WTC11 (cell line): ENCODE measurements at regions not wholly inside any gene's neighbourhood (a gene's known extent, or its start where the extent isn't known, plus 50 kb on each side); places are given as distances from the start of the nearest gene placed in this dataset.

Source experiments
- ATAC-seq: fragments of 200-7000 bp; cut with Tn5 transposase; 2 replicates; pipeline ENCODE4 v1.10.0; 2021; ENCODE audit warnings: mild to moderate bottlenecking, moderate library complexity
- CTCF ChIA-PET: fragments of 300-600 bp; sonication (Branson Sonifier 250); formaldehyde crosslinking; loops from one replicate; lab custom pipeline; 2021; ENCODE audit warnings: antibody characterized with exemption; lab: Charles Lee
- POLR2A ChIA-PET: fragments of 350-600 bp; sonication (Branson Sonifier 250); formaldehyde crosslinking; loops from one replicate; lab custom pipeline; 2021; ENCODE audit warnings: antibody characterized with exemption; lab: Charles Lee
- DNase-seq: peaks from one replicate; pipeline ENCODE4 v3.0.0; 2021; ENCODE audit warnings: low spot score
- H3K27ac Mint-ChIP-seq: 2 replicates; pipeline ENCODE4 v1.8.0; 2021; ENCODE audit warnings: mixed read lengths
- H3K27me3 Mint-ChIP-seq: 2 replicates; pipeline ENCODE4 v1.8.0; 2021; ENCODE audit warnings: low read depth, mild to moderate bottlenecking, moderate library complexity, mixed read lengths
- H3K36me3 Mint-ChIP-seq: 2 replicates; pipeline ENCODE4 v1.8.0; 2021; ENCODE audit warnings: mixed read lengths
- H3K4me1 Mint-ChIP-seq: 2 replicates; pipeline ENCODE4 v1.8.0; 2022; ENCODE audit warnings: mixed read lengths
- H3K4me3 Mint-ChIP-seq: 2 replicates; pipeline ENCODE4 v1.8.0; 2021; ENCODE audit warnings: mild to moderate bottlenecking, moderate library complexity, mixed read lengths
- H3K9me3 Mint-ChIP-seq: 2 replicates; pipeline ENCODE4 v1.8.0; 2021; ENCODE audit warnings: mixed read lengths
- AFF4 ChIP-seq: sonication (generic); formaldehyde crosslinking; IDR thresholded peaks from 2 replicates; pipeline ENCODE4 v1.8.1; 2023; ENCODE audit warnings: mild to moderate bottlenecking, missing genetic modification reagents, borderline replicate concordance
- CDX4 ChIP-seq: fragments of 250-450 bp; sonication (Bioruptor Pico); IDR thresholded peaks from 2 replicates; pipeline ENCODE4 v1.9.0; 2021; ENCODE audit warnings: moderate library complexity, mild to moderate bottlenecking, inconsistent platforms, borderline replicate concordance
- CREM ChIP-seq: sonication (generic); formaldehyde crosslinking; IDR thresholded peaks from 2 replicates; pipeline ENCODE4 v1.8.1; 2022; ENCODE audit warnings: mild to moderate bottlenecking, missing genetic modification reagents, moderate library complexity
- EMX1 ChIP-seq: fragments of 250-450 bp; sonication (Bioruptor Pico); IDR thresholded peaks from 2 replicates; pipeline ENCODE4 v1.8.0; 2021; ENCODE audit warnings: mild to moderate bottlenecking
- ETV6 ChIP-seq: sonication (generic); formaldehyde crosslinking; IDR thresholded peaks from 2 replicates; pipeline ENCODE4 v1.8.1; 2022; ENCODE audit warnings: mild to moderate bottlenecking, missing genetic modification reagents
- FOXP1 ChIP-seq: sonication (generic); formaldehyde crosslinking; IDR thresholded peaks from 2 replicates; pipeline ENCODE4 v1.8.0; 2022; ENCODE audit warnings: missing genetic modification reagents, mild to moderate bottlenecking, moderate library complexity, borderline replicate concordance
- FOXP4 ChIP-seq: sonication (generic); formaldehyde crosslinking; IDR thresholded peaks from 2 replicates; pipeline ENCODE4 v1.8.0; 2022; ENCODE audit warnings: mild to moderate bottlenecking, missing genetic modification reagents
- GABPB1 ChIP-seq: sonication (generic); formaldehyde crosslinking; IDR thresholded peaks from 2 replicates; pipeline ENCODE4 v1.8.1; 2023; ENCODE audit warnings: mild to moderate bottlenecking, missing genetic modification reagents
- KAT7 ChIP-seq: sonication (generic); formaldehyde crosslinking; IDR thresholded peaks from 2 replicates; pipeline ENCODE4 v1.8.1; 2023; ENCODE audit warnings: missing genetic modification reagents, mild to moderate bottlenecking, borderline replicate concordance
- MAX ChIP-seq: sonication (generic); formaldehyde crosslinking; IDR thresholded peaks from 2 replicates; pipeline ENCODE4 v1.8.0; 2022; ENCODE audit warnings: mild to moderate bottlenecking, missing genetic modification reagents
- MLX ChIP-seq: sonication (generic); formaldehyde crosslinking; IDR thresholded peaks from 2 replicates; pipeline ENCODE4 v1.8.1; 2023; ENCODE audit warnings: mild to moderate bottlenecking, missing genetic modification reagents, moderate library complexity
- MYBL2 ChIP-seq: sonication (generic); formaldehyde crosslinking; IDR thresholded peaks from 2 replicates; pipeline ENCODE4 v1.8.1; 2023; ENCODE audit warnings: mild to moderate bottlenecking, moderate library complexity, missing genetic modification reagents
- NR2C2 ChIP-seq: sonication (generic); formaldehyde crosslinking; IDR thresholded peaks from 2 replicates; pipeline ENCODE4 v1.8.0; 2022; ENCODE audit warnings: mild to moderate bottlenecking, missing genetic modification reagents
- OVOL2 ChIP-seq: fragments of 250-450 bp; sonication (Bioruptor Pico); IDR thresholded peaks from 2 replicates; pipeline ENCODE4 v1.9.0; 2021; ENCODE audit warnings: mild to moderate bottlenecking, borderline replicate concordance
- PRRX2 ChIP-seq: fragments of 250-450 bp; sonication (Bioruptor Pico); IDR thresholded peaks from 2 replicates; pipeline ENCODE4 v1.8.0; 2021; ENCODE audit warnings: mild to moderate bottlenecking
- RELA ChIP-seq: sonication (generic); formaldehyde crosslinking; IDR thresholded peaks from 2 replicates; pipeline ENCODE4 v1.8.1; 2022; ENCODE audit warnings: missing genetic modification reagents, mild to moderate bottlenecking, borderline replicate concordance
- STAT6 ChIP-seq: sonication (generic); formaldehyde crosslinking; conservative IDR thresholded peaks from 2 replicates; pipeline ENCODE4 v1.8.1; 2023; ENCODE audit warnings: mild to moderate bottlenecking, low read depth, missing genetic modification reagents, moderate library complexity
- TCF7 ChIP-seq: sonication (generic); formaldehyde crosslinking; IDR thresholded peaks from 2 replicates; pipeline ENCODE4 v1.8.0; 2022; ENCODE audit warnings: mild to moderate bottlenecking, low read depth, missing genetic modification reagents, moderate library complexity
- ZBTB21 ChIP-seq: sonication (generic); formaldehyde crosslinking; IDR thresholded peaks from 2 replicates; pipeline ENCODE4 v1.8.1; 2023; ENCODE audit warnings: mild to moderate bottlenecking, missing genetic modification reagents, borderline replicate concordance
- ZNF121 ChIP-seq: sonication (generic); formaldehyde crosslinking; IDR thresholded peaks from 2 replicates; pipeline ENCODE4 v1.8.0; 2023; ENCODE audit warnings: missing genetic modification reagents
- ZNF317 ChIP-seq: sonication (generic); formaldehyde crosslinking; IDR thresholded peaks from 2 replicates; pipeline ENCODE4 v1.8.1; 2023; ENCODE audit warnings: low read depth, mild to moderate bottlenecking, moderate library complexity, missing genetic modification reagents, borderline replicate concordance
- ZNF425 ChIP-seq: fragments of 250-450 bp; sonication (Bioruptor Pico); conservative IDR thresholded peaks from 2 replicates; pipeline ENCODE4 v1.9.0; 2021; ENCODE audit warnings: mild to moderate bottlenecking
- ZSCAN18 ChIP-seq: fragments of 250-450 bp; sonication (Bioruptor Pico); IDR thresholded peaks from 2 replicates; pipeline ENCODE4 v2.1.2; 2022; ENCODE audit warnings: mild to moderate bottlenecking, moderate library complexity

- Mint-ChIP-seq H3K27ac (no peak overlapping the region), H3K36me3 (no peaks in the 10 kb centered on the region), H3K4me1 (no peaks in the 10 kb centered on the region), H3K9me3 (no peaks in the 10 kb centered on the region), H3K4me3 (no peak overlapping the region), H3K27me3 (no peaks in the 10 kb centered on the region; the same call in 1 of the 2 replicates)
- no peak for TF ChIP-seq MYBL2 (CRISPR knock-in tag)
- no peak for TF ChIP-seq CDX4 (CRISPR knock-in tag)
- TF ChIP-seq EMX1 (CRISPR knock-in tag), result no peak
- no peak for TF ChIP-seq RELA
- no peak for TF ChIP-seq ZNF425
- TF ChIP-seq ZNF121 (CRISPR knock-in tag), result no peak
- no peak for TF ChIP-seq TCF7
- POLR2A ChIA-PET, result no interaction called here
- no peak for DNase-seq
- no peak for ATAC-seq
- CTCF ChIA-PET, result no interaction called here
Observed at GRCh38 chr6:159446340-159446739, 246.7 kb downstream of the SOD2 start.

- H3K9me3 Mint-ChIP-seq, result no peaks in the 10 kb centered on the region
- DNase-seq, result no peak
- ChIA-PET POLR2A (no interaction called here), CTCF (no interaction called here)
- H3K27ac Mint-ChIP-seq, result no peak overlapping the region
- no peaks in the 10 kb centered on the region for H3K4me1 Mint-ChIP-seq
- ATAC-seq, result no peak
- no peak overlapping the region for H3K4me3 Mint-ChIP-seq
- no peaks in the 10 kb centered on the region for H3K36me3 Mint-ChIP-seq
- no peaks in the 10 kb centered on the region; the same call in 1 of the 2 replicates for H3K27me3 Mint-ChIP-seq
- TF ChIP-seq FOXP1 (CRISPR knock-in tag) (no peak), FOXP4 (no peak), AFF4 (CRISPR knock-in tag) (no peak), PRRX2 (CRISPR knock-in tag) (no peak), ZBTB21 (CRISPR knock-in tag) (no peak), CREM (CRISPR knock-in tag) (no peak), STAT6 (CRISPR knock-in tag) (no peak), ZSCAN18 (CRISPR knock-in tag) (no peak), MLX (CRISPR knock-in tag) (no peak), ZNF317 (CRISPR knock-in tag) (no peak), ETV6 (CRISPR knock-in tag) (no peak), OVOL2 (CRISPR knock-in tag) (no peak), KAT7 (no peak), MAX (no peak), GABPB1 (CRISPR knock-in tag) (no peak), NR2C2 (CRISPR knock-in tag) (no peak)
Observed at GRCh38 chr6:159445351-159445750, 247.7 kb downstream of the SOD2 start.
